ENCODE measurements at regions not wholly inside any gene's neighbourhood (a gene's known extent, or its start where the extent isn't known, plus 50 kb on each side); places are given as distances from the start of the nearest gene placed in this dataset.

- no peak overlapping the region for H3K4me3 ChIP-seq (replicated peaks; ENCODE audit: low read depth, low read length)
- DNase-seq (ENCODE audit: extremely low read depth, low read depth), result no peak
- no peak for TF ChIP-seq CTCF (IDR thresholded peaks at IDR 0.05; ENCODE audit: low read depth, low read length, missing control alignments)
Observed at GRCh38 chr4:32864713-32865351, 2144.7 kb downstream of the PCDH7 start.

- H3K4me3 ChIP-seq (replicated peaks; ENCODE audit: low read depth, low read length), result no peak overlapping the region
- no peak for TF ChIP-seq CTCF (IDR thresholded peaks at IDR 0.05; ENCODE audit: low read depth, low read length, missing control alignments)
- DNase-seq (ENCODE audit: extremely low read depth, low read depth), result no peak
Observed at GRCh38 chr4:32876546-32876945, 2156.4 kb downstream of the PCDH7 start.

- TF ChIP-seq CTCF (IDR thresholded peaks at IDR 0.05; ENCODE audit: low read depth, low read length, missing control alignments), result no peak
- H3K4me3 ChIP-seq (replicated peaks; ENCODE audit: low read depth, low read length), result no peak overlapping the region
- no peak for DNase-seq (ENCODE audit: extremely low read depth, low read depth)
Observed at GRCh38 chr4:32879913-32880312, 2159.7 kb downstream of the PCDH7 start.

GRCh38 chr4:32884198-32884597, 2164.0 kb downstream of the PCDH7 start:
- no peak for TF ChIP-seq CTCF (IDR thresholded peaks at IDR 0.05; ENCODE audit: low read depth, low read length, missing control alignments)
- no peak overlapping the region for H3K4me3 ChIP-seq (replicated peaks; ENCODE audit: low read depth, low read length)
- no peak for DNase-seq (ENCODE audit: extremely low read depth, low read depth)

- H3K4me3 ChIP-seq (replicated peaks; ENCODE audit: low read depth, low read length), result no peak overlapping the region
- DNase-seq (ENCODE audit: extremely low read depth, low read depth), result no peak
- TF ChIP-seq CTCF (IDR thresholded peaks at IDR 0.05; ENCODE audit: low read depth, low read length, missing control alignments), result no peak
Observed at GRCh38 chr4:32890398-32890797, 2170.2 kb downstream of the PCDH7 start.

GRCh38 chr4:32909053-32909452, 2188.9 kb downstream of the PCDH7 start:
- TF ChIP-seq CTCF (IDR thresholded peaks at IDR 0.05; ENCODE audit: low read depth, low read length, missing control alignments), result no peak
- H3K4me3 ChIP-seq (replicated peaks; ENCODE audit: low read depth, low read length), result no peak overlapping the region
- DNase-seq (ENCODE audit: extremely low read depth, low read depth), result no peak

GRCh38 chr4:32909736-32910135, 2189.6 kb downstream of the PCDH7 start:
- no peak for TF ChIP-seq CTCF (IDR thresholded peaks at IDR 0.05; ENCODE audit: low read depth, low read length, missing control alignments)
- DNase-seq (ENCODE audit: extremely low read depth, low read depth), result no peak
- H3K4me3 ChIP-seq (replicated peaks; ENCODE audit: low read depth, low read length), result no peak overlapping the region

Data from HFF-Myc (cell line).